ENCODE measurements at regions not wholly inside any gene's neighbourhood (a gene's known extent, or its start where the extent isn't known, plus 50 kb on each side); places are given as distances from the start of the nearest gene placed in this dataset.

DNA sequence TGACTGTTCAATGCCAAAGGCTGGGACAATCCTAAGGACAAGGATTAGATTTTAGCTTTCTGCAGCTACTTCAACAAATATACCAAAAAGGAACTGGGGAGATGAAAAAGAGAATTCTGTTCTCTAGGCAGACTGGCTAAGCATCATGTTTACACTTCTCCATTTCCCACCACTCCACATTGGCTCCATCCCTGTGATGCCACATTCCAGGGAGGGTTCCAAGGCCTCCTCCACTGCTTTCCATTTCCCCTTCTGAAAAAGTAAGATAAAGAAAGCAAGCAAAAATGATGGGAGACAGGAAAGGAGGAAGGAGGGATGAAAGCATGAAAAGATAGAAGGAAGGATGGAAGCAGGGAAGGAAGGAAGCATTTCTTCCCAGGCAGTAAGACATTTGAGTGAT lies 315.8 kb downstream of the BLID start:
- DNase-seq (ENCODE audit: low spot score), result no peak
- TF ChIP-seq, protein P1, sequence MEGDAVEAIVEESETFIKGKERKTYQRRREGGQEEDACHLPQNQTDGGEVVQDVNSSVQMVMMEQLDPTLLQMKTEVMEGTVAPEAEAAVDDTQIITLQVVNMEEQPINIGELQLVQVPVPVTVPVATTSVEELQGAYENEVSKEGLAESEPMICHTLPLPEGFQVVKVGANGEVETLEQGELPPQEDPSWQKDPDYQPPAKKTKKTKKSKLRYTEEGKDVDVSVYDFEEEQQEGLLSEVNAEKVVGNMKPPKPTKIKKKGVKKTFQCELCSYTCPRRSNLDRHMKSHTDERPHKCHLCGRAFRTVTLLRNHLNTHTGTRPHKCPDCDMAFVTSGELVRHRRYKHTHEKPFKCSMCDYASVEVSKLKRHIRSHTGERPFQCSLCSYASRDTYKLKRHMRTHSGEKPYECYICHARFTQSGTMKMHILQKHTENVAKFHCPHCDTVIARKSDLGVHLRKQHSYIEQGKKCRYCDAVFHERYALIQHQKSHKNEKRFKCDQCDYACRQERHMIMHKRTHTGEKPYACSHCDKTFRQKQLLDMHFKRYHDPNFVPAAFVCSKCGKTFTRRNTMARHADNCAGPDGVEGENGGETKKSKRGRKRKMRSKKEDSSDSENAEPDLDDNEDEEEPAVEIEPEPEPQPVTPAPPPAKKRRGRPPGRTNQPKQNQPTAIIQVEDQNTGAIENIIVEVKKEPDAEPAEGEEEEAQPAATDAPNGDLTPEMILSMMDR (IDR thresholded peaks at IDR 0.05), result no peak
- Mint-ChIP-seq H3K27me3 (ENCODE audit: low read depth) (no peaks in the 10 kb centered on the region), H3K27ac (ENCODE audit: unreplicated experiment) (peak overlapping the region; percentile 63), H3K36me3 (ENCODE audit: low read depth) (no peaks in the 10 kb centered on the region), H3K4me1 (ENCODE audit: low read depth) (peaks cover 33% of the 10 kb centered on the region), H3K4me3 (ENCODE audit: unreplicated experiment) (no peak overlapping the region), H3K9me3 (ENCODE audit: low read depth) (peaks cover 7% of the 10 kb centered on the region)

DNA sequence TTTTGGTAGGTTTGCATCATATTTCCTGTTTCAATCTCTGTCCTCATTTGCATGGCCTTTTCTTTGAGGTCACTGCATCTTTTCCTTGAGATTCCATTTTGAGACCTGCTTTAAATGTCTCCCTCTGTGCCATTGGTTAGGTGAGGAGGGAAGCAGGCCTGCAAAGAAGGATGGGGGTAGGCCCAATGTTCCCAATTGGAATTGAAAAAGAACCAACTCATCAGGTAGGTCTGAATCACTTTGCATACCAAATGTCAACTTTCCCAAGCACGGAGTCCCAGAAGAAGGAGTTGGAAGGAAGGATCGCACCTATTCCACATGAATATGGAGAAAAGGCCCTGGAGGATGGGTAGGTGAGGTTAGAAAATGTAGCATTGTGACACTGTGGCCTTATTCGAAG lies 318.5 kb downstream of the BLID start:
- no peak for DNase-seq (ENCODE audit: low spot score)
- H3K9me3 Mint-ChIP-seq (ENCODE audit: low read depth), result peaks cover 7% of the 10 kb centered on the region
- H3K27me3 Mint-ChIP-seq (ENCODE audit: low read depth), result no peaks in the 10 kb centered on the region
- TF ChIP-seq, protein P1 (IDR thresholded peaks at IDR 0.05), result no peak
- no peaks in the 10 kb centered on the region for H3K36me3 Mint-ChIP-seq (ENCODE audit: low read depth)
- peaks cover 36% of the 10 kb centered on the region for H3K4me1 Mint-ChIP-seq (ENCODE audit: low read depth)
- no peak overlapping the region for H3K4me3 Mint-ChIP-seq (ENCODE audit: unreplicated experiment)
- H3K27ac Mint-ChIP-seq (ENCODE audit: unreplicated experiment), result no peak overlapping the region

DNA sequence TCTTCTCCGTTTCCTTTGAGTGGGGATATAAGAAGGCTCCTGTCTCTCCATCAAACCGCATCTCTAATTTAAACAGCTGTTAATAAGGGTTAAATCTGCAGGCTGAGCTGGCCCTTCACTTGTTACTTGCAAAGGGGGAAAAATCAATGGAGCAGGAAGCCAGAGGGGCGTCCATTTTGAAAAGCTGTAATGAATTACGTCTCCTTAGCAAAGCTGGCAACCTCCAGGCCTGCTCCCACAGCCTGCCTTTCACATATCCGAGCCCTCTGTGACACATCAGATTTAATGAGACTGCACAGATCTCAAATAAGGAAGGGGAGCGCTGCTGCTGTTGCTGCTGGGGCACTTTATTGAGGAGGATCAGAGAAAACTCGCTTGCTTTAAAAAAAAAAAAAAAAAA lies 320.8 kb downstream of the BLID start:
- peaks cover 13% of the 10 kb centered on the region for H3K4me1 Mint-ChIP-seq (ENCODE audit: low read depth)
- H3K27ac Mint-ChIP-seq (ENCODE audit: unreplicated experiment), result no peak overlapping the region
- DNase-seq (ENCODE audit: low spot score), result no peak
- no peak overlapping the region for H3K4me3 Mint-ChIP-seq (ENCODE audit: unreplicated experiment)
- TF ChIP-seq, protein P1 (IDR thresholded peaks at IDR 0.05), result no peak
- peaks cover 7% of the 10 kb centered on the region for H3K9me3 Mint-ChIP-seq (ENCODE audit: low read depth)
- no peaks in the 10 kb centered on the region for H3K36me3 Mint-ChIP-seq (ENCODE audit: low read depth)
- H3K27me3 Mint-ChIP-seq (ENCODE audit: low read depth), result no peaks in the 10 kb centered on the region

DNA sequence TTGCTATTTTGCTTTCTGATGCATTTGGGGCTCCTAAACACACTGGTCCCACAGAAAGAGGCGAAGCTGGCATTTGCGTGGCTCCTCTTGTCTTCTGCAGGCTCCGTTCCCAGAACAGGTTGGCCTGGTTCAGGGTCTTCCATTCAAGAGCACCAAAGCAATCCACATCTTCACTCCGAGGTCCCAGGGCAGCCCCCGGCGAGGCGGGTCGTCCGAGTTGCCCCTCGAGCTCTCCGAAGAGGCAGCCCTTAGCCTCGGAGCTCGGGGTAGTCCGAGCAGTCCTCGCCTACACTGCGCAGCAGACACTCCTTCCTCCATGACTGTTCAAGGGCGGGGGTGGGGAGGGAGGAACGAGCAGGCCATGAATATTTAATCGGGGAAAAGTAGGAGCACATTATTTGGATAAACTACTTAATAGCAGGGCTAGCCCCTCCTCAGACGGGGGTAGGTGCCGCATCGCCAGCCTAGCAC lies 321.3 kb downstream of the BLID start:
- Mint-ChIP-seq H3K36me3 (ENCODE audit: low read depth) (no peaks in the 10 kb centered on the region), H3K9me3 (ENCODE audit: low read depth) (peaks cover 7% of the 10 kb centered on the region), H3K27me3 (ENCODE audit: low read depth) (no peaks in the 10 kb centered on the region), H3K4me3 (ENCODE audit: unreplicated experiment) (no peak overlapping the region), H3K27ac (ENCODE audit: unreplicated experiment) (no peak overlapping the region), H3K4me1 (ENCODE audit: low read depth) (peaks cover 8% of the 10 kb centered on the region)
- TF ChIP-seq, protein P1 (IDR thresholded peaks at IDR 0.05), result no peak
- no peak for DNase-seq (ENCODE audit: low spot score)

DNA sequence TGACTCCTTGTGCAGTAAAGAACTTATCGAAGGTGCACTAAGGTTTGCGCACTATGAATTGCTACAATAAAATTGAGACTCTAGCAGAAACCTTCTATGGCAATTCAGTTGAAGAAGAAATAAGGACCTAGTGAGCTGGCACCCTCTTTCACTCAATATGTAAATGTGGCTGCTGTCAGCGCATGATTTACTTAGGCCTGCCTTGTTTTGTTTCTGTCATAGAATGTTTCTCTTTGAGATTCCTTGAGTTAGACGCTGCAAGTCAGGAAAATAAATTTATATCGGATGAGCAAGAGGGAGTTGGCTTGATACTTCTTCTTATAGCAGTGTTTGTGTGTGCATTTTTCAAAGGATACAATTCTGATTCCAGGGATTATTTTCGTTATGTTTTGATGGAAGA lies 322.1 kb downstream of the BLID start:
- peaks cover 3% of the 10 kb centered on the region for H3K9me3 Mint-ChIP-seq (ENCODE audit: low read depth)
- TF ChIP-seq, protein P1 (IDR thresholded peaks at IDR 0.05), result no peak
- DNase-seq (ENCODE audit: low spot score), result no peak
- H3K4me3 Mint-ChIP-seq (ENCODE audit: unreplicated experiment), result no peak overlapping the region
- peaks cover 8% of the 10 kb centered on the region for H3K4me1 Mint-ChIP-seq (ENCODE audit: low read depth)
- H3K27me3 Mint-ChIP-seq (ENCODE audit: low read depth), result no peaks in the 10 kb centered on the region
- no peaks in the 10 kb centered on the region for H3K36me3 Mint-ChIP-seq (ENCODE audit: low read depth)
- no peak overlapping the region for H3K27ac Mint-ChIP-seq (ENCODE audit: unreplicated experiment)

Measured in chondrocyte (in vitro differentiated cells).